Osteoblast (primary cell): ENCODE measurements at regions not wholly inside any gene's neighbourhood (a gene's known extent, or its start where the extent isn't known, plus 50 kb on each side); places are given as distances from the start of the nearest gene placed in this dataset.

Source experiments
- DNase-seq: peaks from one replicate; pipeline ENCODE4 v3.0.0; 2011; ENCODE audit warnings: low spot score, mixed read lengths; ENCODE audit not compliant: insufficient read length; ENCODE audit errors: missing footprints
- H2AFZ ChIP-seq: 2 replicates; pipeline ENCODE4 v1.6.0; 2011; ENCODE audit warnings: mild to moderate bottlenecking, low read length
- H3K27ac ChIP-seq: 2 replicates; pipeline ENCODE4 v1.5.1; 2011; ENCODE audit warnings: mild to moderate bottlenecking, low read depth, low read length, moderate library complexity
- H3K27me3 ChIP-seq: 2 replicates; pipeline ENCODE4 v1.6.0; 2012; ENCODE audit warnings: mild to moderate bottlenecking, control low read depth, inconsistent platforms, low read length, moderate library complexity; ENCODE audit not compliant: insufficient read depth
- H3K36me3 ChIP-seq: 2 replicates; pipeline ENCODE4 v1.5.1; 2011; ENCODE audit warnings: mild to moderate bottlenecking, low read length, control low read depth, moderate library complexity; ENCODE audit not compliant: insufficient read depth
- H3K4me1 ChIP-seq: 2 replicates; pipeline ENCODE4 v1.5.1; 2011; ENCODE audit warnings: mild to moderate bottlenecking, low read length, control low read depth, moderate library complexity; ENCODE audit not compliant: insufficient read depth
- H3K4me2 ChIP-seq: 2 replicates; pipeline ENCODE4 v1.6.0; 2011; ENCODE audit warnings: mild to moderate bottlenecking, low read length; ENCODE audit not compliant: insufficient read depth
- H3K4me3 ChIP-seq: fragments of 200-600 bp; sonication (generic); 3 replicates; pipeline ENCODE4 v1.5.1; 2012; ENCODE audit warnings: mild to moderate bottlenecking, low read length, inconsistent platforms; ENCODE audit not compliant: insufficient read depth
- H3K79me2 ChIP-seq: 2 replicates; pipeline ENCODE4 v1.6.0; 2012; ENCODE audit warnings: mild to moderate bottlenecking, low read length, control low read depth, inconsistent platforms; ENCODE audit not compliant: insufficient read depth
- H3K9me3 ChIP-seq: 2 replicates; pipeline ENCODE4 v1.5.1; 2011; ENCODE audit warnings: low read depth, low read length, control low read depth
- H4K20me1 ChIP-seq: 2 replicates; pipeline ENCODE4 v1.6.0; 2012; ENCODE audit warnings: mild to moderate bottlenecking, low read length, control low read depth; ENCODE audit not compliant: insufficient read depth
- TF ChIP-seq, protein P1 (sequence below): IDR thresholded peaks from 2 replicates; pipeline ENCODE4 v1.5.1; 2011; ENCODE audit warnings: mild to moderate bottlenecking, low read depth, low read length, moderate library complexity; ENCODE audit errors: extremely low read depth

DNA sequence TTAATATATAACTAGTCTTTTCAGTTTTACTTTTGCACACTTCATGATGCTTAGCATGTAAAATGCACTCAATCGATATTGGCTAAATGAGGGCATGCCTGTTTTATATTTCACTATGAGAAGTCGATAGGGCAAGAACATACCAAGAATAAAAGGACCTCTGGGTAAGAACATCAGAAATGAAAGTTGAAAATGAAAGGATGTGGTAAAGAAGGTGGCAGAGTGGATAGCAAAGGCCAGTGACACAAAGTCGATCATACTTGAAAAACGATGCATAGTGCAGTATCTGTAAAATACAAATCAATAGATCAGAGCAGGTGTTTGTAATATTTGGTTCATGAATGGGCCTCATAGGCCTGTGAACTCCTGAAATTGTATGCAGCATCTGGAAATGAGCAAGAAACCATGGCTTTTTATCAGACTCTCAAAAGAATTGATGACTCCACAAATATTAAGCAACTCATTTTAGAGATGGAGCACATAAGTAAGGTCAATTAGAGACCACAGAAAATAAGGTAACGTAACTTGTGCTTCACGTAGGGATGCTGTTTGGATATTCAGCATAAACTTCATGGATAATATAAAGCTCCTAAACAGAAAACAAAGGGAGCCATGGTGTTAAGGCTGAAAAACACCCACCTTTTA lies 653.4 kb downstream of the NYAP2 start:
- DNase-seq: no peak
- Histone ChIP-seq H4K20me1 (no peaks in the 10 kb centered on the region), H3K4me1 (peaks cover 7% of the 10 kb centered on the region), H3K4me2 (no peak overlapping the region), H3K27me3 (no peaks in the 10 kb centered on the region), H2AFZ (no peak overlapping the region), H3K27ac (no peak overlapping the region), H3K9me3 (no peaks in the 10 kb centered on the region), H3K36me3 (no peaks in the 10 kb centered on the region), H3K4me3 (no peak overlapping the region), H3K79me2 (no peaks in the 10 kb centered on the region)
- TF ChIP-seq, protein P1, sequence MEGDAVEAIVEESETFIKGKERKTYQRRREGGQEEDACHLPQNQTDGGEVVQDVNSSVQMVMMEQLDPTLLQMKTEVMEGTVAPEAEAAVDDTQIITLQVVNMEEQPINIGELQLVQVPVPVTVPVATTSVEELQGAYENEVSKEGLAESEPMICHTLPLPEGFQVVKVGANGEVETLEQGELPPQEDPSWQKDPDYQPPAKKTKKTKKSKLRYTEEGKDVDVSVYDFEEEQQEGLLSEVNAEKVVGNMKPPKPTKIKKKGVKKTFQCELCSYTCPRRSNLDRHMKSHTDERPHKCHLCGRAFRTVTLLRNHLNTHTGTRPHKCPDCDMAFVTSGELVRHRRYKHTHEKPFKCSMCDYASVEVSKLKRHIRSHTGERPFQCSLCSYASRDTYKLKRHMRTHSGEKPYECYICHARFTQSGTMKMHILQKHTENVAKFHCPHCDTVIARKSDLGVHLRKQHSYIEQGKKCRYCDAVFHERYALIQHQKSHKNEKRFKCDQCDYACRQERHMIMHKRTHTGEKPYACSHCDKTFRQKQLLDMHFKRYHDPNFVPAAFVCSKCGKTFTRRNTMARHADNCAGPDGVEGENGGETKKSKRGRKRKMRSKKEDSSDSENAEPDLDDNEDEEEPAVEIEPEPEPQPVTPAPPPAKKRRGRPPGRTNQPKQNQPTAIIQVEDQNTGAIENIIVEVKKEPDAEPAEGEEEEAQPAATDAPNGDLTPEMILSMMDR: no peak

DNA sequence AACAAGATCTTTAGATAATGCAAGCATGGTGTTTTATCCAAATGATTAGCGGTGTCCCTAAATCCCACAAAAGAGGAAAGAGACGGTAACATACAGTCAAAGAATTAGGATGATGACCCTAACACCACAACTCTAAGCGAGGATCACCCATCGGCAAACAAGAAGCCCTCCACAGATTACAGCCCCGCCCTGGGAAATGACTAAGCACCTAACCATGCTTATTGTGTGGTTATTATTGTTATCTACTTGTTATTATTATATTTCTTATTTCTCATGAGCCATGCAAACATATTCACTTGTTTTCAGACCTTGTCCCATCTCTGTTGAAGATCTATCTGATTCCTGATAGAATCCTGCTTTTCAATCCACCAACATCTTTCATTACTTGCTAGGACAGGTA lies 651.3 kb downstream of the NYAP2 start:
- no peaks in the 10 kb centered on the region for H4K20me1 ChIP-seq
- no peak for DNase-seq
- no peaks in the 10 kb centered on the region for H3K27me3 ChIP-seq
- H3K4me3 ChIP-seq: no peak overlapping the region
- H2AFZ ChIP-seq: no peak overlapping the region
- H3K79me2 ChIP-seq: no peaks in the 10 kb centered on the region
- H3K4me1 ChIP-seq: peaks cover 7% of the 10 kb centered on the region
- no peaks in the 10 kb centered on the region for H3K36me3 ChIP-seq
- TF ChIP-seq, protein P1: no peak
- H3K9me3 ChIP-seq: no peaks in the 10 kb centered on the region
- H3K4me2 ChIP-seq: no peak overlapping the region
- H3K27ac ChIP-seq: no peak overlapping the region

GRCh38 chr2:226048611-226049010 lies 649.1 kb downstream of the NYAP2 start:
- Histone ChIP-seq H3K36me3 (no peaks in the 10 kb centered on the region), H3K4me2 (peak overlapping the region; percentile 62), H3K4me1 (peaks cover 7% of the 10 kb centered on the region), H3K79me2 (no peaks in the 10 kb centered on the region), H3K27me3 (no peaks in the 10 kb centered on the region), H3K9me3 (no peaks in the 10 kb centered on the region), H4K20me1 (no peaks in the 10 kb centered on the region), H2AFZ (peak overlapping the region; percentile 55), H3K27ac (peak overlapping the region; percentile 32), H3K4me3 (peak overlapping the region; percentile 9)
- TF ChIP-seq, protein P1: no peak
- DNase-seq: peak; percentile 26

- Histone ChIP-seq H3K27me3 (no peaks in the 10 kb centered on the region), H3K79me2 (no peaks in the 10 kb centered on the region), H3K9me3 (no peaks in the 10 kb centered on the region), H3K4me3 (no peak overlapping the region), H2AFZ (no peak overlapping the region), H3K4me2 (no peak overlapping the region), H3K4me1 (peaks cover 7% of the 10 kb centered on the region), H3K27ac (no peak overlapping the region), H3K36me3 (no peaks in the 10 kb centered on the region), H4K20me1 (no peaks in the 10 kb centered on the region)
- DNase-seq: no peak
- TF ChIP-seq, protein P1: no peak
These were observed 645.6 kb downstream of the NYAP2 start for GRCh38 chr2:226045080-226045479.
